ENCODE measurements at regions not wholly inside any gene's neighbourhood (a gene's known extent, or its start where the extent isn't known, plus 50 kb on each side); places are given as distances from the start of the nearest gene placed in this dataset.

DNA sequence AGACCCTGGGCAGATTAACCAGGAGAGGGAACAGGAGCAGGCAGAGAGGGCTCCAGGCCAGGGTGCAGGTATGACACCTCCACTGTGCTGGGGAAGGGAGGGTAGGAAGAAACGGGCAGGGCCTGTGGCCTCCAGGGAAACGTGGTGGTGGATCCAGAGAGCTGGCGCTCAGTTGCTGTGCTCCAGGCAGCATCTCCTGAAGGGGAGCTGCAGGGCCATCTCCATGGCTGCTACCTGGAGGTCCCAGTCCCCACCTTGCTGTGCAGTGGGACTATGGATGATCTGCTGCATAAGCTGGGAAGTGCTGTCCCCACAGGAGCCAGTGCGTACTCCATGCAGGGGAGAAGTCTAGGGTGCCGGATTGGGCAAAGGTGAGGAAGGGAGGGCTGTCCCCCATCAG is 125.9 kb upstream of the RUNX3 start:
- no peak for DNase-seq (ENCODE audit: low read depth)

DNA sequence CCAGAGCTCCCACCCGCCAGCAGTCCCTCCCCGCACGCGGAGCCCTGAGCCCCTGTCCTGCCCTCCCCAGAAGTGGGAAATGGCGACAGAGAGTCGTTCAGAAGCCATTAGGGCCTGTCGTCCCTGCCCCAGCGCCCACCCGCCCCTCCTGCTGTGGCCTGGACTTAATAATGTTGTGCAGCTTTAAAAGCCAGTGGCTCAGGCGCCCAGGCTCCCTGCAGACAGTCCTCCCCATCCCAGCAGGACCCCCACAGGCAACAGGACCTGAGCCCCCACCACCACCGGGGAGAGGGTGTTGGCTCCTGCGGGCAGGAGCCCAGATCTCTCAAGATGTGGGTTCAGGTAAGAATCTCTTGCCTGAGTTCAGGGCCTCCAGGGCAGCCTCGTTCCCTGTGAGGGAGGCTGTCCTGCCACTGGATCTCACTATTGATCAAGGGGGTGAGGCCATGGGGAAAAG is 125.3 kb upstream of the RUNX3 start:
- no peak for DNase-seq (ENCODE audit: low read depth)

DNA sequence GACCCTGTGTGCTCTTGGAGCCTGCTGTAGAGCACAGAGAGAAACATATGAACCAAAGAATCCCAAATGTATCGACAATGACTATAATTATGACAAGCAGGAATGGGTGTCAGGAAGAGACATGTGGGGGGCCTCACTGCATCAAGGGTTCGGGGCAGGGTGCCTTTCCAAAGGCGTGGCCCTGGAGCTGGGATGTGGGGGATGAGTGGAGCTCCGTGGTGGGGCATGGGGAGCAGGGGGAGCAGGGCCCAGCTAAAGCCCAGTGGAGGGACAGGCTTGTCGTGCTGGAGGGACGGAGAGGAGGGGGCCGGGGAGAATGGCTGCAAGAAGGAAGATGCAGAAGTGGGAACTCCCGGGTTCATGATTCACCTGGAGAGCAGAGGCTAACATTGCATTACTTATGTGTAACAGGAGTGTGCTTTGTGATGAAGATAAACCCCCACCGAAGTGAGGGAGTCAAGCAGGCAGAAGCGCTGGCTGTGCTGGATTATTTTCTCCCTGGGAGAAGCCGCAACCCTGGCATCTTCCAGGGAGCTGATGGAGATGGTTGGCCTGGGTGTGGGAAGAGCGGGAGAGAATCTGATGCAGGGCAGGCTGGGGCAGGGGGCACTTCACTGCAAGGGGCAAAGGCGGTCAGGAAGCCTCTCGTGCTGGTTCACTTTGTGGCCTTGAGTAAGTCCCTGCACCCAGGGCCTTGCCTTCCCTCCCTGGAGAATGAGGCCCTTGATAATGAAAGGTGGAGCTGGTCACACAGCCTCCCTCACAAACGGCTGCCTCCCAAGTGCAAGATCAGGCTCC is 124.6 kb upstream of the RUNX3 start:
- no peak for DNase-seq (ENCODE audit: low read depth)

DNA sequence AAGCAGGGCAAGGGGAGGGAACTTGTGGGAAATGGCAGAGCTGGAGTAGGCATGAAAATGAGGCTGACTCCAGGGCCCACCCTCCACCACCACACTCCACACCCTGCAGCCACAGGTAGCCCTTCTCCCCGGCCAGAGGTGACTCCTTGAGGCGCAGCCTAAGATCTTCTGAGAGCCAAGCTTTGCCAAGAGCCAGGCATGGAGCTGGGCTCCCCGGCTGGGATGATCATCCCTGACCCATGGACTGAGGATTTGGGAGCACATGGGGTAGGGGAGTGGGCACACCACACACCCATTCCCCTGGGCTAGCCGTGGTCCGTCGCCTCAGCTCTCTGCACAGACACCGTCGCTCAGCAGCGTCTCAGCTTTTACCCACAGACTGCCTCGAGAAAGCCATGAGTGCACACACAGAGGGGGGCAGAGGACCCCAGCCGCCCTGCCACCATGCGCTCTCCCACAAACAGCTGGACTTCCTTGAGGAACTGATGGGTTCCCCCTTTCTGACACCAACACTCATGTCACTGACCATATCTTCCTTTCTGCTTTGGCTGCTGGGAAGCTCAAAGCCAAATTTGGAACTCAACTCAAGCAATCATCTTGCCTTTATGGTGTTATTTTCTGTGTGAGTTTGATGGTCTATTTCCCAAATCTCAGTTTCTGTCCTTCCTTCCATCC is 123.6 kb upstream of the RUNX3 start:
- DNase-seq (ENCODE audit: low read depth), result no peak

DNA sequence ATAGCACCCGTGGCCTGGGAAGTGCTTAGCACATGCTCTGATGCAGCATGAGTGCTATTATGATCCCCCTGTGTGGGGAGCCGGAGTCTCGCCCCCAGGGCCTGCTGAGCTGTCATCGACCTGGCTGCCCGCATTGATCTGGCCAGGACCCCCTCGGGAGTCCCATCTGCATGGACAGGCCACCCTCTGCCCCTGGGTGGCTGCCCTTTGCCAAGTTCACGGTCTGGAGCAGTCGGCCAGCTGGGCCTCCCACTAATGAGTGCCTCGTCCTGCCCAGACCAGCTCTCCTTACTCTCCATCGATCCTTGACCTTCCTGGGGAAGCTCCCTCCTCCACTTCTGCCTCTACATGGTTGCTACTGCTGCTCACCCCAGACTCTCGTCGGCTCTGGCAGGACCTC is 121.8 kb upstream of the RUNX3 start:
- DNase-seq (ENCODE audit: low read depth), result no peak

DNA sequence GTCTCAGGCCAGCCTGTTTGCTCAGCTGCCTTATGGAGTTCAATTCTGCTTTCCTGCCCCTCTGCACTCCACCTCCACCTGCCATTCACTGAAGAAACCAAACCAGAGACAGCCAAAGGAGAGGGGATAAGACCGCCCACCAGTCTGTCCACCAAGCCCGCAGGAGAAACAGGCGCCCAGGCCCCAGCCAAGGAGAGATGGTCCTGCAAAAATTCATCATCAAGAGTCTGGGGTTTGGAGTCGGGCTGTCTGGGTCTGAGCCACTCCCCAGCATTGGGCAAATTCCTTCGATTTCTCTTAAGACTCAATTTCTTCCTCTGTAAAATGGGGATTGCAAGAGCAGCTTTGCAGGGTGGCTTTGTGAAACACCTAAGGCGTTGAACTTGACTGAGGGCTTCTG is 121.4 kb upstream of the RUNX3 start:
- DNase-seq (ENCODE audit: low read depth), result no peak

DNA sequence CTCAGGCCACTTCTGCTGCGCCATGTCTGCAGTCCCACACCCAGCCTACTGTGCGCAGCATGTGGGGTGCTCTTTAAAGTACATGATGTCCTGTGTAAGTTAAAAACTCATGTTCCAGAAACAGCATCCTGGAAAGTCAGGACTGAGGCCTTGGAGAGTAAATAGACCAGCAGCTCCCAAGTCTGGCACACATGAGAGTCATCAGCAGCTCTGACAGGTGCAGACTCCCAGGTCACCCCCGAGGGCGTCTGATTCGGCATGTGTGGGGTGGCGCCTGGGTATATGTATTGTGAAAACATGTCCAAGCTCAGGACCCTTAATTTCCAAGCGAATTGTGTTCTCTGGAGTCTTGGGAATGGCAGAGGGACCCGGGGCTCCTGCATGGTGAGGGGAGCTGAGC is 120.1 kb upstream of the RUNX3 start:
- DNase-seq (ENCODE audit: low read depth), result no peak

DNA sequence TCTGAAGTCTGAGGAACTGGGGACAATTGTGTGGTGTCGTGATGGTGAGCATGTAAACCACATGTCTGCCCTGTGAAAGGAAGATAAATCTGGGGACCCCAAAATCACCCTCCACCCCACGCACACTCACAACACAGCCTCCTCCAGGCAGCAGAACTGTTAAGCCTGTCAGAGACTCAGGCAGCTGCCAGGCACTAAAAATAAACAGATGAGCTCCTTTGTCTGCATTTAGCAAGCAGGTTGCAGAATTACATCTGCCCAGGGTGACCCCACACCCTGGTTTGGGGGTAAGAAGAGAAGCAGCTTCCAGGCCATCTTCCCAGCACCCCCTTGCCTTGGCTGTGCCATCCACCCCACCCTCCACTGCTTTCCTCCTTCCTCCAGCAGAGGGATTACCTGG is 119.1 kb upstream of the RUNX3 start:
- no peak for DNase-seq (ENCODE audit: low read depth)

DNA sequence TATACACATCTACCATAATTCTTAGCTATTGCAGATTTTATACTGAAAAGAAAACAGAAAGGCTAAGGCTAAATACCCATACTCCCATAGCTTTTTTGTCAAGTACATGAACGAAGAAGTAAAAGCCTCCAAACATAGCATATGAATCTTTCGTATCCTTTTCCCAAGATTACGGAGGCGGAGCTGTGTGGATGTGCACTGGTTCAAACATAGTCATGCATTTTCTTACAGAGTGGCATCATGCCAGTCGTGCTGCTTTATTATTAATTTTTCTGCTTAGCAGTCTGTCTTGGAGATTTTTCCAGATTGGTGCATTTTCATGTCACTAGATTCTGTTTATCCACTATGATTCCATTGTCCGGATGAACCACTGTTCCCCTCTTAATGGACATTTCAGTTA is 118.7 kb upstream of the RUNX3 start:
- no peak for DNase-seq (ENCODE audit: low read depth)

DNA sequence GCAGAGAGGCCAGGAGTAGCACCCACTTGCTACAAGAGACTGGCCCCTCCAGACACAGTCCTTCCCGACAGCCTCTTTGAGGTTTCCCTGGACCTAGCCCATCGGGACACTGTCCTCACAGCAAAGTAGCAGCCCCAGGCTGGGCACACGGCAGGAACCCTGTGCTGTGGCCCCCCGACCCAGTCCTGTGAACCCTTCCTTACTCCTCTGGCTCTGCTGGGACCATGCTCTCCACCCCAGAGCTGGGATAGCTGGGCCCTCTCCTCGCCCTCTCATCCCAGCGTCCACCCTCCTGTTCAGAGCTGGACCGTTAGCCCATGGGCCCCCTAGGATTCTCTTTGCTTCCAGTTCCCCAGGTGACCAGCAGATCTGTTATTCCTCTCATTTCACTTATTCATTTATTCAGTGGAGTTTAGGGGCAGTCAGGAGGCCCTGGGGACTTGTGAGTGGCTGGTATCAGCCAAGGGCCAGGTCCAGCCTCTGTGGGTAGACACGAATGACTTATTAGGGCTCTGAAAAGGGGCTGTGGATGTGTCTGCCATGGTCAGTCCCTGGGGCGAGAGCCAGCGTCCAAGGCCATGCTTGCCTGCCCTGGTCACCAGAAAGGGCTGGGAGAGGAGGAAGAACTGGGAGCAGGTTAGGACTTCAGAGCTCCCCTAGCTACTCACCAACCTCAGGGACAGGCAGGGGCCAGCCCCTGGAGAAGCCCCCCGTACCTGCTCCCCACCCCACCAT is 117.6 kb upstream of the RUNX3 start:
- DNase-seq (ENCODE audit: low read depth), result no peak

DNA sequence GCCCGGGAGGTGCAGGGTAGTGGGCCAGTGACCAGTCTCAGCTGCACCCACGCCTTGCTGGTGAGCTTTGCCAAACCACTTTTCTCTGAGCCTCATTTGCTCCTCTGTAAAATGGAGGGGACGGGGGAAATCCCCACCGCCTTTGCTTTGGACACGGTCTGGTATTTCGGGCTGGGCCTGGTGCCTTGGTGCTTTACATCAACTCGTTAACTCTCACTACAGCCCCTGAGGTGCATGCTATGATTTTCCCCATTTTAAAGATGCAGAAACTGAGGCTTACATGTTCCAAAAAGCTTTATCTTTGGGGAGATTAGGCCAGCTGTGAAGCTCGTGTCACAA is 116.1 kb upstream of the RUNX3 start:
- DNase-seq (ENCODE audit: low read depth), result no peak

DNA sequence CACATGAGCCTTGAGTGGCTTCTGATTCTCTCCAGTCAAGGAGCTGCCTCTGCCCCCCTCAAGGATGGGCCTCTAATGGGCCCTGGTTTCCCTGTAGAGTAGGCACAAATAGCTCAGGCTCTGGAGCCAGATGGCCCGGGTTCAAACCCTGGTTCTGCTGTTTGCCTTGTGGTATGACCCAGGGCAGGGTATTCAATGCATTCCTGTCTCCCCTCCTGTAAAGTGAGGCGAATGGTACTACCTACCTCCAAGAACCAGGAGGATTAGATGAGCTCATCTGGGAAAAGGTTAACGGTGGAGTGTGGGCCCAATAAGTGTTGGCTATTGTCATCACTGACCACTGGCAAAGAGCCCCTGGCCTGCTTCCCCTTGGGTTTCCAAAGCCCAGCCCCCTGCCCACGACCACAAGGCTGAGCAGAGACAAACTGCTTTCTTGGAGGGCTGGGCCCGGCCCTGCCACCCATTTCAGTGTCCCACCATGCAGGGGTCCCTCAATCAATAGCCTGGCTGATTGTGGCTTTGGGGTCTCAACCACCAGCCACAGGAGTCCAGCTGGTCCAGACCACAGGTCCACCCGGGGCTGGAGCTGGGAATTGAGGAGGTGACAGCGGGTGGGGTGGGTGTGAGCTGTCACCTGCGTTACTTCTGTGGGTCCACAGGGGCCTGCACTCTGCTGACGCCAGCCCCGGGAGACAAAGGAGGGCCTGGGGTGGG is 115.6 kb upstream of the RUNX3 start:
- no peak for DNase-seq (ENCODE audit: low read depth)

DNA sequence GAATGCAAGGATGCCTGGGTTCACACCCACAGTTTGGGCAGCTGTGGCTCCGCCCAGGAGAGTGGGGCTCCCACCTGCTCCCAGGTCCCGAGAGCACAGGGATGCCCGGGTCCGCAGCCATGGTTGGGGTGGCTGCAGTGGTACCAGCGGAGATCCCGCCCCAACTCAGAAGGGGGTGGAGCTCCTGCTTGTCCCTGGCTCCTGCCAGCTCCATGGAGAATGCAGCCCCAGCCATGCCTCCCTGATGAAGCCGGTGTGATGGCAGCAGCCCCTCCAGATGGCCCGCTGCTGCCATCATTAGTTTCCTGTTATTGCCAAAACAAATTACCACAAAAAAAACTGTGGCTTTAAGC is 113.1 kb upstream of the RUNX3 start:
- no peak for DNase-seq (ENCODE audit: low read depth)

DNA sequence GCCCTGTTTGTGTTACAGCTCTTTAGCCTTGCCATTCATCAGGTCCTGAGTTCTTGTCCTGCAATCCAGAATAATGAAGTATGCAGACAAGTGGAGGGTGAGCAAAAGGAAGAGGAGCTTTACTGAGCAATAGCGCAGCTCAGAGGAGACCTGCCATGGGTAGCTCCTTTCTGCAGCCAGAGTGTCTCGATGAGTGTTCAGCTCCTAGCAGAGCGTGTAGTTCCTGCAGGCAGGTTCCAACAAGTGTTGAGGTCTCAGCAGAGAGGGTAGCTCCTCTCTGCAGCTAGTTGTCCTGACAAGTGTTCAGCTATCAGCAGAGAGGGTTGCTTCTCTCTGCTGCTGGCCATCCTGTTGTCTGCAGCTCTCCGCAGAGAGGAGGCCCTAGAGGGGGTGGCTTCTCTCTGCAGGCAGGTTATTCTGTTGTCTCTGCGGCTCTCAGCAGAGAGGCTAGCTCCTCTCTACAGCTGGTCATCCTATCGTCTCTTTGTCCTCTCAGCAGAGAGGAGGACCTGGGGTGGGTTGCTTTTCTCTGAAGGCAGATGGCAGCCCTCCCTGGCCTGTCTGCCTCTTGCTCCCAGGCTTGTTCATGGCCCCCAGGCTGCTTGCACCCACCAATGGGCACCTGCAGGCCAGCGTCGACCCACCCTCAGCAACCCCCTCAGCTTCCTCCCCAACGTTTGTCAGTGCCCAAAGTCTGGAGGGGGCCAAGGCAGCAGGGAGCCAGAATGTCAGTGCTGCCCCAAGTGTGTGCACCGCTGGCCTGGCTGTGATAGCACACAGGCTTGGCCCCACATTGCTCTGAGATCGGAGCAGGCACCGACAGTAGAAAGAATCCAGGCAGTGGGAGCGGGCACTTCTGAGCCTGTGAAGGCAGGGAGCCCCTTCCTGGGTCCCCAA is 112.5 kb upstream of the RUNX3 start:
- no peak for DNase-seq (ENCODE audit: low read depth)

DNA sequence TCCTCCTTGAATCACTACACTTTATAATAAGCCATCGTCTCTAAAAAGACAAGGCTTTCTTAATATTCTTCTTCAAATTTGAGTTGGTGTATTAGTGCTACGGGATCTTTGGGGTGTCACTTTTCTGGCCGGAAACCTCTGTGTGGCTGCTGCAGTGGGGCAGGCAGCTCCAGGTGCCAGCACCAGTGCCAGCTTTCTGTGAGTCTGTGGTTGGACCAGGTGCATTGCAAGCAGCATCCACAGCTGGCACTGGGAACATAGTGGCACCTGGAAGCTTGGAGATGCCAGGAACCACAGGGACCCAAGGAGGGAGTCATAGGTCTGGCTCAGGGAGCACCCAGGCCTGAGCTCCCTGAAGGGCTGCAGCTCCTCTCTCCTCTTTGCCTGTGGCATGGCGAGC is 111.8 kb upstream of the RUNX3 start:
- no peak for DNase-seq (ENCODE audit: low read depth)

DNA sequence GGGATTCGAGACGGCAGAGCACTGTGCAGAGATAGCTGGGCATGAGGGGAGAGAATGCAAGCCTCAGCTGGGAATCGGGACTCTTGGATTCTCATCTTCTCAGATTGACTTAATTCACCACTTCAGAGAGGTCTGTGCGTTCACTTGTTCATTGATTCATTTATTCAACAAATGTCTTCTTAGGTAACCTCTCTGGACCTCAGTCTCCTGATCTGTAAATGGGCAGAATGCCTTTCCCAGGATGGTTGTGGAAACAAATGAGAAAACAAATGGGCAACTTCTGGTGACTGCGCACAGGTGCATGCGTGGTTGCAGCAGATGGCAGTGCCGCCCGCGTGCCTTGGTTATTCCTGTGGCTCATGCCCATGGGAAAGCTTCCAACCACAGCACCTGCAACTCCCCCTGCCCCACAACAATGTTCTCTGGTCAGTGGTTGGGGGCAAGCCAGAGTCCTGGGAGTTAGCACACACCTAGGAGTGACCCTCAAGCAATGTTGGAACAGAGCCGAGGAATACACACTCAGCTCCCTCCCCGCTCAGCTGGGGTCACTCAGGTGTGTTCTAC is 110.1 kb upstream of the RUNX3 start:
- DNase-seq (ENCODE audit: low read depth), result no peak

DNA sequence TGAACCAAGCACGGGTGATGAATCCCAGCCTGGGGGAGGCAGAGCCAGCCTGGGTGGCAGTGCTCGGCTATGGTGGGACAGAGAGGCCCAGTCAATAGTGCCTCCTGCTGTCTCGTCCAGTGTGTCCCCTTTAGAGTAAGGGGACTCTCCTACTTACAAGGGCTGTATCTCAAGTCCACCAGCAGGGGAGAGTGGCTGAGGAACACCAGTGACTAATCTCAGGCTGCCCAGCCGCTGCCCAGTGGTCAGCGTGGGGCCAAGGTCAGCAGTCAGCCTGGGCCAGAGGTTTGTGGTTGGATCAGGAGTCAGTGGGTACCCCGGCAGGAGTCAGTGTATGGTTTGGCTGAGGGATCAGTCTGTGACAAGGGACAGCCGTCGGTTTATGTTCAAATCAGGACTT is 109.2 kb upstream of the RUNX3 start:
- no peak for DNase-seq (ENCODE audit: low read depth)

DNA sequence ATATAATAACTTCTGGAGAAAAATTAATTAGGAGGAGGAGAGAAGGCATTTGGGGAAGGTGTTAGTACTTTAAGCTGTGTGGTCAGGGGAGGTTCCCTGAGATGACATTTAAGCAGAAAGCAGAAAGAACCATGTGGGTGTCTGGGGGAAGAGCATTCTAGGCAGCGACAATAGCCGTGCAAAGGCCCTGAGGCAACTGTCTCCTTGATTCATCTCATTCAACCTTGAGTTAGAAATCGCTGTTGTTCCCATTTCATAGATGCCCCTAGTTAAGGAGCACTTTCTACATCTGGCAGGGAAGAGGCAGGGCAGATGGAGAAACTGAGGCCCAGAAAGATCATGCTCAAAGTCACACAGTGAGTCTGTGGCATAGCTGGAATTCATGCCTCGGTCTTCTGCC is 108.6 kb upstream of the RUNX3 start:
- DNase-seq (ENCODE audit: low read depth), result no peak

DNA sequence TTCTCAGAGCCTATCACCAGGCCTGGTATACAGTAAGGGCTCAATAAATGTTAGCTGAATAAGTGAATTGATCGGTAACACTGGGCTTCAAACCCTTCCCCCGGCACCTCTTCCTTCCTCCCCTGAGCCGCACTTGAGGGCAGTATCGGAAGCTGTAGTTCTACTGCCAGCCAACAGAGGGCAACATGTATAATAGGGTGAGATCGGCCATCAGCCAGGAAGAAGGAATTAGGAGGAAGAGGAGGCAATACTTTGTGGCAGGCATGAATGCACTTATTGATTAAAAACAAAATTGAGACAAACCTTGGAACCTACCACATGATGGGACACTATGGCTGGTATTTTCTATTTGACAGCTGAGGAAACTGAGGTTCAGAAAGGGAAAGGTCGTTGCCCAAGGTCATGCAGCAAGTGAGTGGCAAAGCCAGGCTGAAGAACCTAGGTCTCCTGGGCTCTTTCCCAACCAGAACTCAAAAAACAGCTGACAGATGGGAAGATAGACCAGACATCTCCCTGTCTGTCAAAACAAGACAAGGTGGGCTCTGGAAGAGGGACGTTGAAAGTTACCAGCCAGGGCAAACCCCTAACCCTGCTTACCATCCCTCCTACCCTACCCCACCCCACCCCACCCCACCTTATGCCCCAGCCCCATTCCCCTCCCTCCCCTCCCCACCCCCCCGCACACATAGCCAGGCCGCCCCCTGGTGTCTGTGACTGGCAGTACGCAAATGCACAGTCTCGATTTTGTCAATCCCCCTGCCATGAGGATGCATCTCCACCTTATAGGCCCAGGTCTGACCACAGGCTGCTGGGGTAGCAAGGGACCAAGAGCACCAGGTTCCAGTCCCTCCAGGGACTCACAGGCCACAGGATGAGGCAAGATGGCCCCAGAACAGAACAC is 107.3 kb upstream of the RUNX3 start:
- DNase-seq (ENCODE audit: low read depth), result no peak

DNA sequence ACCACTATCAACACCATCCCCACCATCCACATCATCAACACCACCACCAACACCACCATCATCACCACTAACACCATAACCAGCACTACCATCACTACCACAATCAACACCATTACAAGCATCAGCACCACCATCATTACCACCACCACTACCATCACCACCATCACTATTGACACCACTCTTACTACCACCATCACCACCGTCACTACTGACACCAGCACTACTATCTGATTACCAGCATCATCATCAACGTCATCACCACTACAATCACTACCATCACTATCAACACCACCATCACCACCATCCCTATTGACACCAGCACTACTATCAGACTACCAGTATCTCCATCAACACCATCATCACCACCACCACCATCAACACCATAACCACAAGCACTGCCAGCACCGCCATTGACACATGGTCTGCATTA is 106.1 kb upstream of the RUNX3 start:
- no peak for DNase-seq (ENCODE audit: low read depth)
